NCI-H1930 (cell line): ENCODE measurements at regions not wholly inside any gene's neighbourhood (a gene's known extent, or its start where the extent isn't known, plus 50 kb on each side); places are given as distances from the start of the nearest gene placed in this dataset.
"Not testable (repeated sequence)": the region's sequence is repeated elsewhere in the genome, so short reads cannot be mapped to it uniquely, and the experiment has no call there.

ENCODE experiments used
- DNase-seq, 2 experiments: peaks; one replicate each; lab custom pipeline; 2025; lab: John Stamatoyannopoulos, UW

DNA sequence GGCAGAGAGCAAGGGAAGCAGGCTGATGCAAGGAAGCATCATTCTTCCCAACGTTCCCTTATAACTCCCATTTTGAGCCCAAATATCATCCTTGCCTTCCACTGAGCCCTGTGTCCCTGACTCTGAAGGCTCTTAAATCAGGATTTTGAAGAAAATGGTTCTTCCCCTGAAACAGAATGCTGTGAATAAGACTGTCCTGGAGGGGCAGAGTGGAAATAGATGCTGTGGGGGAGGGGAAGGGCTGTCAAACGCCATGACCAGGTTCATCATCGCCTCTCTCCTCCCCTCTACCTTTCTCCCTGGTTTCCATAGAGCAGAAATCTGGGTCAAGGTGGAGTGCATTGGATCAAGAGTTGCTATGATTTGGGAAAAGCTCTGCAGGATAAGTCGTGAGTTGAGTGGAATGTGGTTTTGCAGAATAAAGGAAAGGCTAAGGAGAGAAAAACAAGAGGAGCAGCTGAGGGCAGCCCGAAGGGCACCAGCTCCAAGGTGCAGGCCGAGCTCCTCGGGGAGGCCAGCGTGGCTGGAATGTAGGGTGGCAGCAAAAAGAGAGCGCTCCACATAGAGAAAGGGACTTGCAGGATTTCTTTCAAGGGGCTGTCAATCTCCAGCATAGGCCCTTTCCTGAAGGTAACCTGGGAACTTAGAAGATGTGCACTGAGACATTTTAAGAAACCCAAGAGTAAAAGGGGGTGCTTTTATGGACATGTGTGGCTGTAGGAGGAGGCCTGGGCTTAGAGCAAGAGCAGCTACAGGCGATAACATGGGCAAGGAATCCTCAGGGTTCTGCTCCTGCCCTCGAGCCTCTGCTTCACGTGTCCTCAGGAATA, 120.8 kb upstream of the CDYL start:
- no peak for DNase-seq

DNA sequence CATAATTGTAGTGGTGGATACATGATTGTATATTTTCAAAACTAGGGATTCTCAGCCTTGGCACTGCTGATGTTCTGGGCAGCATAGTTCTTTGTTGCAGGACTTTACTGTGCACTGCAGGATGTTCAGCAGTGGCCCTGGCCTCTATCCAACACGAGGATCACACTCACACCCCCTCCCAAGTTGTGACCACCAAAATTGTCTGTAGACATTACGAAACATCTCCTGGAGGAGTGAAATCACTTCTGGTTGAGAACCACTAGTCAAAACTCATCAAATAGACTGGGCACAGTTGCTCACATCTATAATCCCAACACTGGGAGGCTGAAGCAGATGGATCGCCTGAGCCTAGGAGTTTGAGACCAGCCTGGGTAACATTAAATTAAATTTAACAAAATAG, 123.1 kb upstream of the CDYL start:
- DNase-seq = no peak

GRCh38 chr6:4651831-4652467, 124.3 kb upstream of the CDYL start:
- DNase-seq = no peak

- no peak for DNase-seq
Measured at GRCh38 chr6:4649728-4650127, 126.5 kb upstream of the CDYL start.

GRCh38 chr6:4647414-4648365, 128.5 kb upstream of the CDYL start:
- DNase-seq = peak; percentile 49 to 68

DNA sequence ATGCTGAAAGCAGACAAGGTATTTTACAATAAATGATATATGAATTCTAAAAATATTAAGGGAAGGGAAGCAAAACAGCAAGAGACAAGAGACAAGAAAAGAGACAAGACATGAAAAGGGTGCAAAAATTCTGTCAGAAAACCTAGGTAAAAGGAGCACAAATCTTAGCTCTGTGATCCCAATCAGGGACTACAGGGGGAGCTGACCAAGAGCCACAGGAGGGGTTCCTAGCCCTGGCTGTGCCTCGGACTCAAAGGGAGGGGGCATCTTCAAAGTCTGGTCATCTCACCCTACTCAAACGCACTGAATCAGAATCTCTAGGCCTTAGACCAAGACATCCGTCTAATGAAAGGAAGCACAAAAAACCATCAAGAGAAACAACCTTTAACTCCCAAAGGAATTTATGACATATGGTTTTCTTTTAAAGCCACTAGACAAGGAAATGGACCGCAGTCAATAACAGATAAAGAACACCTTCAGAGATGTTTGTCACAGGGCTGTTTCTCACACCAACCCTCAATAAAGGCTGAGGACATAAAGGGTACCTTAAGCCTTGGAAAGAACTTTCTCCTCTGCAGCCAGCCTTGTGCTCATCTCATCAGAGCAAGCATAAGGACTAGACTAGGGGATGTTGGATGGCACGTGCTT, 130.4 kb upstream of the CDYL start:
- no peak for DNase-seq

GRCh38 chr6:4644996-4645395, 131.2 kb upstream of the CDYL start:
- no peak for DNase-seq

DNA sequence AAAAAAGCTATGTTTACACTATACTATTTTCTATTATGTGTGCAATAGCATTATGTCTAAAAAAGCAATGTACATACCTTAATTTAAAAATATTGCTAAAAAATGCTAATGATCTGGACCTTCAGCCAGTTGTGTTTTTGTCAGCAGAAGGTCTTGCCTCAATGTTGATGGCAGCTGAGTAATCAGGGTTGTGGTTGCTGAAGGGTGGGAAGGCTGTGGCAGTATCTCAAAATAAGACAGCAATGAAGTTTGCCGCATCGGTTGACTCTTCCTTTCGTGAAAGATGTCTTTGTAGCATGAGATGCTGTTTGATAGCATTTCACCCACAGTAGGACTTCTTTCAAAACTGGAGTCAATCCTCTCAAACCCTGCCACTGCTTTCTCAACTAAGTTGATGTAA, 134.7 kb upstream of the CDYL start:
- DNase-seq = no peak

DNA sequence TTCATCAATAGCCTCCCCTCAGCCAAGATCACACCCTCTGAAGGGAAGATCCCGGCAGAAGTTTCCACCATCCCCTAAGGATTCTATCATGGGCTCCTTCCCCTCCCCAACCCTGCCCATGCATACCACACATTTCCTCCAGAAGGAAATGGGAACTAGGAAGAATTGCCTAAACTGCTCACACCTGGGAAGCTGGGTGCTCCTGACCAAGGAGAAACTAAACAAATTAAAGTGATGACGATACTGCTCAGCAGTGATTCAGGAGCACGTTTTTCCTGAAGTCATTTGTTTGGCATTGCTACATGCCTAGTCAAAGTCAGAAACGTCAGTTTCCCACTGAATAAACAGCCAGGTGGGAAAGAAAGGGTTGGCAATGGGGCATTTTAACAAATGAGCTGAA, 136.1 kb upstream of the CDYL start:
- no peak for DNase-seq

GRCh38 chr6:4638641-4639040, 137.6 kb upstream of the CDYL start:
- no peak for DNase-seq

DNA sequence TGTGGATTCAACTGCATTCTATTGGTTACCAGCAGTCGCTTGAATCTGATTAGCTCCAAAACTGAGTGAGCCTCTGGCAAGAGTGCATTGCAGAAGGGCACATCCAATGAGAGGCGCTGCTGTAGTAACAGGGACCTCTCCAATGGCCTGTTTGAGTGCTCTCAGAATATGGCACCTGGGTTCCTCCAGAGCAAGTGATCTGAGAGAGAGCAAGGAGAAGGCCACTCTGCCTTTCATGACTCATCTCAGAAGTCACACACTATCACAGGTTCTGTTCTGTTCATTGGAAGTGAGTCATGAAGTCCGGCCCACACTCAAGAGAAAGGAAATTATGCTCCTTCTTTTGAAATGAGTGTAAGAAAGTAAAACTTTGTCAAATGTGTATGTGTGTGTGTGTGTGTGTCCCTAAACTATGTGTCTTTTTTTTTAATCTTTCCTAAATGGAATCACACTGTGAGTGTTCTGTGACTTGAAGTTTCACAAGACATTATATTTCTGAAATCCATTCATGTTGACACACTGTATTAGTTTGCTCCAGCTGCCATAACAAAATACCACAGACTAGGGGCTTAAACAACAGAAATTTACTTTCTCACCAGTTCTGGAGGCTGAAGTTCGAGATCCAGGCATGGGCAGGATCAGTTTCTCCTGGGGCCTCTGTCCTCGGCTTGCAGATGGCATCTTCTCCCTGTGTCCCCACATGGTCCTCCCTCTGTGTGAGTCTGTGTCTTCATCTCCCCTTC, 138.3 kb upstream of the CDYL start:
- DNase-seq = no peak

- no peak for DNase-seq
Measured at GRCh38 chr6:4636881-4637224, 139.4 kb upstream of the CDYL start.

GRCh38 chr6:4636191-4636880, 139.9 kb upstream of the CDYL start:
- no peak for DNase-seq

GRCh38 chr6:4635666-4636065, 140.5 kb upstream of the CDYL start:
- DNase-seq = no peak

DNA sequence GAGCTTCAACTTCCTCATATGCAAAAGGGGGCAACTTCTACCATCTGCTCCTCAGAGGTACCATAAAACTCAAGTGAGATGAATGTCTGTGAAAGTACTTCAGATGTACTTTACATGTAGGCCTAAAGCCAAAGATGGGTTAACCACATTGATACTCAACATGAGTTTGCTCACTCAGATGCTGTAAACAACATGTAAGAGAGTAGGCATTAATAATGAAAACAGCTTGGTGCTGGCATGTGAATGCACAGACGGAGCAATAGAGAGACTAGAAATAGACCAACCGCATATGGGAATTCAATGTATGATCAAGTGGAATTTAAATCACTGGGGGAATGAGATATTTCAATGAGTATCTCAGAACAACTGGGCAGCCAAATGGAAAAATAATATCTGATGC, 143.8 kb upstream of the CDYL start:
- no peak for DNase-seq

GRCh38 chr6:4629789-4630188, 146.4 kb upstream of the CDYL start:
- DNase-seq = not testable (repeated sequence)

GRCh38 chr6:4625557-4625956, 150.6 kb upstream of the CDYL start:
- DNase-seq = no peak

- no peak for DNase-seq
Measured at GRCh38 chr6:4624726-4625125, 151.5 kb upstream of the CDYL start.

GRCh38 chr6:4620284-4621151, 155.7 kb upstream of the CDYL start:
- no peak for DNase-seq

- no peak for DNase-seq
Measured at GRCh38 chr6:4616311-4616710, 159.9 kb upstream of the CDYL start.
